ENCODE measurements at regions not wholly inside any gene's neighbourhood (a gene's known extent, or its start where the extent isn't known, plus 50 kb on each side); places are given as distances from the start of the nearest gene placed in this dataset.
"Not testable (repeated sequence)": the region's sequence is repeated elsewhere in the genome, so short reads cannot be mapped to it uniquely, and the experiment has no call there.

GRCh38 chr11:121917482-121917881 is 198.5 kb downstream of the BLID start:
- Histone ChIP-seq H3K4me1 (no peaks in the 10 kb centered on the region), H3K27me3 (no peaks in the 10 kb centered on the region), H3K9me3 (no peaks in the 10 kb centered on the region), H3K4me3 (no peak overlapping the region), H3K27ac (no peak overlapping the region), H3K36me3 (no peaks in the 10 kb centered on the region)
- TF ChIP-seq POLR2A (IDR thresholded peaks at IDR 0.05) (no peak), CTCF (IDR thresholded peaks at IDR 0.05) (no peak)
- DNase-seq = no peak

- Histone ChIP-seq H3K9me3 (no peaks in the 10 kb centered on the region), H3K4me1 (no peaks in the 10 kb centered on the region), H3K27ac (no peak overlapping the region), H3K4me3 (no peak overlapping the region), H3K27me3 (no peaks in the 10 kb centered on the region), H3K36me3 (no peaks in the 10 kb centered on the region)
- TF ChIP-seq CTCF (IDR thresholded peaks at IDR 0.05) (no peak), POLR2A (IDR thresholded peaks at IDR 0.05) (no peak)
- no peak for DNase-seq
Measured at GRCh38 chr11:121914508-121915059, 201.4 kb downstream of the BLID start.

GRCh38 chr11:121909596-121909995 is 206.4 kb downstream of the BLID start:
- TF ChIP-seq POLR2A (IDR thresholded peaks at IDR 0.05) (no peak), CTCF (IDR thresholded peaks at IDR 0.05) (no peak)
- no peaks in the 10 kb centered on the region for H3K27me3 ChIP-seq
- DNase-seq = no peak
- no peaks in the 10 kb centered on the region for H3K9me3 ChIP-seq
- no peak overlapping the region for H3K27ac ChIP-seq
- H3K4me1 ChIP-seq = no peaks in the 10 kb centered on the region
- H3K4me3 ChIP-seq = no peak overlapping the region
- H3K36me3 ChIP-seq = no peaks in the 10 kb centered on the region

- H3K4me1 ChIP-seq = no peaks in the 10 kb centered on the region
- no peak overlapping the region for H3K27ac ChIP-seq
- H3K4me3 ChIP-seq = no peak overlapping the region
- TF ChIP-seq CTCF (IDR thresholded peaks at IDR 0.05) = no peak
- TF ChIP-seq POLR2A (IDR thresholded peaks at IDR 0.05) = no peak
- no peaks in the 10 kb centered on the region for H3K27me3 ChIP-seq
- no peaks in the 10 kb centered on the region for H3K36me3 ChIP-seq
- H3K9me3 ChIP-seq = no peaks in the 10 kb centered on the region
- no peak for DNase-seq
Measured at GRCh38 chr11:121907379-121907778, 208.6 kb downstream of the BLID start.

- no peaks in the 10 kb centered on the region for H3K27me3 ChIP-seq
- no peaks in the 10 kb centered on the region for H3K36me3 ChIP-seq
- TF ChIP-seq CTCF (IDR thresholded peaks at IDR 0.05) (no peak), POLR2A (IDR thresholded peaks at IDR 0.05) (no peak)
- no peaks in the 10 kb centered on the region for H3K4me1 ChIP-seq
- H3K4me3 ChIP-seq = no peak overlapping the region
- no peak for DNase-seq
- no peaks in the 10 kb centered on the region for H3K9me3 ChIP-seq
- no peak overlapping the region for H3K27ac ChIP-seq
Measured at GRCh38 chr11:121904148-121904547, 211.9 kb downstream of the BLID start.

- Histone ChIP-seq H3K4me3 (no peak overlapping the region), H3K27me3 (no peaks in the 10 kb centered on the region), H3K4me1 (no peaks in the 10 kb centered on the region), H3K27ac (no peak overlapping the region), H3K36me3 (no peaks in the 10 kb centered on the region), H3K9me3 (no peaks in the 10 kb centered on the region)
- TF ChIP-seq POLR2A (IDR thresholded peaks at IDR 0.05) (no peak), CTCF (IDR thresholded peaks at IDR 0.05) (no peak)
- DNase-seq = no peak
Measured at GRCh38 chr11:121901886-121902285, 214.1 kb downstream of the BLID start.

GRCh38 chr11:121901417-121901816 is 214.6 kb downstream of the BLID start:
- H3K4me3 ChIP-seq, H3K36me3 ChIP-seq, H3K9me3 ChIP-seq, DNase-seq, H3K27ac ChIP-seq, H3K27me3 ChIP-seq, H3K4me1 ChIP-seq: not testable (repeated sequence)

All from Peyer's patch (tissue), 4 donors.